ENCODE measurements at regions not wholly inside any gene's neighbourhood (a gene's known extent, or its start where the extent isn't known, plus 50 kb on each side); places are given as distances from the start of the nearest gene placed in this dataset.

DNA sequence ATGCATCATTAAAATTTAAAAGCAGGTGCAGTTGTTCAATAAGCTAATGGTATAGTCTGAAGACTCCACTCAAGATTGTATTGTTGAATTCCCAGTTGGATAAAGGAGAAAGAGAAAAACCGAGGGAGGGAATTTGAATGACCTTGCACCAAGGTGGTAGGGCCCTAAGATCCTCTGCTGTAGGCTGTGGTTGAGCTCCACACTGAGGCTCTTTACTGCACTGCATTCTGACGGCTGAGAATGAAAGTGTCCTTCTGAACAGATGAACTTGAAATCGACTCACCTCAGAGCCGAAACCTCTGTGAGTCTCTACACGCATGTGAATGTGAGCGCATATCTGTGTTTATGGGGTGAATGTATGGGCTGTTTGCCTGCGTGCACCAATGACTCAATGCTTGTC is 388.9 kb upstream of the DACH1 start:
- DNase-seq (ENCODE audit: low read depth): no peak
- TF ChIP-seq, protein P1, sequence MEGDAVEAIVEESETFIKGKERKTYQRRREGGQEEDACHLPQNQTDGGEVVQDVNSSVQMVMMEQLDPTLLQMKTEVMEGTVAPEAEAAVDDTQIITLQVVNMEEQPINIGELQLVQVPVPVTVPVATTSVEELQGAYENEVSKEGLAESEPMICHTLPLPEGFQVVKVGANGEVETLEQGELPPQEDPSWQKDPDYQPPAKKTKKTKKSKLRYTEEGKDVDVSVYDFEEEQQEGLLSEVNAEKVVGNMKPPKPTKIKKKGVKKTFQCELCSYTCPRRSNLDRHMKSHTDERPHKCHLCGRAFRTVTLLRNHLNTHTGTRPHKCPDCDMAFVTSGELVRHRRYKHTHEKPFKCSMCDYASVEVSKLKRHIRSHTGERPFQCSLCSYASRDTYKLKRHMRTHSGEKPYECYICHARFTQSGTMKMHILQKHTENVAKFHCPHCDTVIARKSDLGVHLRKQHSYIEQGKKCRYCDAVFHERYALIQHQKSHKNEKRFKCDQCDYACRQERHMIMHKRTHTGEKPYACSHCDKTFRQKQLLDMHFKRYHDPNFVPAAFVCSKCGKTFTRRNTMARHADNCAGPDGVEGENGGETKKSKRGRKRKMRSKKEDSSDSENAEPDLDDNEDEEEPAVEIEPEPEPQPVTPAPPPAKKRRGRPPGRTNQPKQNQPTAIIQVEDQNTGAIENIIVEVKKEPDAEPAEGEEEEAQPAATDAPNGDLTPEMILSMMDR (IDR thresholded peaks at IDR 0.05; ENCODE audit: control insufficient read depth, insufficient read depth, low read depth, low read length, missing control alignments): no peak
- no peak overlapping the region for H3K4me3 ChIP-seq (ENCODE audit: control insufficient read depth, low read depth, low read length)

DNA sequence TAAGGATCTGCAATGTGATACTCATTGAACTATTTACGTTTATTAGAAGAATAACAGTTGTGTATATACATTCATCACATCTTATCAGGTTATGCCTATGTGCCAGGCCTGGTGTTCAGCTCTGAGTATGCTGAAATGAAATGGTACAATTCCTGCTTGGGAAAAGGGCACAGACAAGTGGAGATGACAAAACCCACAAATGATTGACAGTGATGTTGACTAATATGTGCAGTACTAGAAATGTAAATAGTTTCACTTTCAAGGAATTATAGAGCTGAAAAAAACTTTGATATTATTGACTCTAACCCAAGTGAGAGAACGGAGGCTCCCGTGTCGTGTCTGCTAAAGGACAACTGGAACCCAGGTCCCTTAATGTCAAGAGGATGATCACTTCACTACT is 386.8 kb upstream of the DACH1 start:
- DNase-seq (ENCODE audit: low read depth): no peak
- TF ChIP-seq, protein P1 (IDR thresholded peaks at IDR 0.05; ENCODE audit: control insufficient read depth, insufficient read depth, low read depth, low read length, missing control alignments): no peak
- no peak overlapping the region for H3K4me3 ChIP-seq (ENCODE audit: control insufficient read depth, low read depth, low read length)

DNA sequence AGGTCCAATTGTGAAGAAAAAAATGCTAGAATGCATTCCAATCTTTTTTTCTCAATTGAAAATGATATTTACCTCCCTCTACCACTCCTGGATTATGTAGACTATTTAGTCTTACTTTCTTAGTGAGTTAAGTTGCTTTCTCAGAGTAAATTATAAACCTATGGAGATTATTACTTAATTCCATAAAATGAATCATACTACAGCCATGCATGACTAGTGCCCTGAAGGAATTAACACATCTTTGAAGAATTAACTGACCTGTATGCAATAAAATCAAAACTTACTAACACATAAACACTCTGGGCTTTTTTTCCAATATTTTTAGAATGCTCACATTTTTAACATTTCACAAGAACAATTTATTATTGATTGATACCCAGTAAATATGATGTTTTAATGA is 379.4 kb upstream of the DACH1 start:
- no peak overlapping the region for H3K4me3 ChIP-seq (ENCODE audit: control insufficient read depth, low read depth, low read length)
- TF ChIP-seq, protein P1 (IDR thresholded peaks at IDR 0.05; ENCODE audit: control insufficient read depth, insufficient read depth, low read depth, low read length, missing control alignments): no peak
- DNase-seq (ENCODE audit: low read depth): no peak

DNA sequence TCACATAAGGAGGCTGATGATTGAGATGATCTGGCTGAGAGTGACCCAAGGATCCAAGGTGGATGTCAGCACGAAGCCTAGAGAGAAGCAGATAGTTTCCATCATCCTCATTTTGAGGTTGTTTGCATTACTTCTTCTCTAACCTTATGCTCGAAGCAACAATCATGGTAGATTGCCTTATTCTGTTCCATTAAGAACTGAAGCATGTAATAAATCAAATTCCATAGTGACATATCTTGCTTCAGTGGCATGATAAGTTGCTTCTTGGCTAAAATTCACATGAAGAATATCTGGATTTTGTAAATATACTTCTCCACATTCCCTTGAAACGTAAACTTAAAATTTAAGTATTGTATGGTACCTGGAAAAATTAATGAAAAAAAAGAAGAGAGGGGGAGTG is 377.8 kb upstream of the DACH1 start:
- no peak for DNase-seq (ENCODE audit: low read depth)
- H3K4me3 ChIP-seq (ENCODE audit: control insufficient read depth, low read depth, low read length): no peak overlapping the region
- TF ChIP-seq, protein P1 (IDR thresholded peaks at IDR 0.05; ENCODE audit: control insufficient read depth, insufficient read depth, low read depth, low read length, missing control alignments): no peak

DNA sequence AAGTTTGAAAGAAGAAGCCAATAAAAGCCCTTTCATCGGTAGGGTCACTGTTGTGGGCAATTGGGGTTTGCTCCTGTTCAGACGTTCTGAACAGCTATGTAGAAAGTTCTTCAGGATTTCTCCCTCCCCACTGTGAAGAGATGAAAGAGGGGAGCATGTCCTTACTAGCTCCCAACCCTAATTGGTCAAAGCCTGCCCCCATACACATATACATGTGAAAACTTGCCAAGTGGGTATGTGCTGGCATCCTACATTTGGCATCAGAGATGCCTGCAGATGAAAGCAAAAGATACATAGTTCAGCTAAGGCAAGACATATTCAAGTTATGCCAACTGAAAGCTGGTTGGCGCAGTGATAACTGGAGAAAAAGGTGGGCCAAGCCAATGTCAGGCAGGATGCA is 363.1 kb upstream of the DACH1 start:
- no peak overlapping the region for H3K4me3 ChIP-seq (ENCODE audit: control insufficient read depth, low read depth, low read length)
- TF ChIP-seq, protein P1 (IDR thresholded peaks at IDR 0.05; ENCODE audit: control insufficient read depth, insufficient read depth, low read depth, low read length, missing control alignments): no peak
- DNase-seq (ENCODE audit: low read depth): no peak

DNA sequence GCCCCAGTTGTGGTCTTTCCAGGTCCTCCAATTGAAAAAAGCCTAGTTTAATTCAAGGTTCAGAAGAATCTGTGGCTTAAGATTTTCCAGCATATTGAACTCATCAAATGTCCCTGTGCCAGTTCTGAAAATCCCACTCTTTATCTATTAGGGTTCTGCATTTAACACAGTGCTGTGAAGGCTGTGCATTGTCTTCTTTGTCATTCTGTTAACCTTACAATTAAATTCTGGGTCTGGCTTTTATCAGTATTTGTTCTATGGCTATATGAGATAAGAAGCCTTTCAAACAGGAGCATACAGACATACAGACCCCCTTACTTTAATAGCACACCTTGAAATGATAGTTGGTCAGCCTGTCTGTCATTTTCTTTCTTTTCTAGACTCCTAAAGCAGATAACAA is 362.1 kb upstream of the DACH1 start:
- no peak for DNase-seq (ENCODE audit: low read depth)
- no peak overlapping the region for H3K4me3 ChIP-seq (ENCODE audit: control insufficient read depth, low read depth, low read length)
- TF ChIP-seq, protein P1 (IDR thresholded peaks at IDR 0.05; ENCODE audit: control insufficient read depth, insufficient read depth, low read depth, low read length, missing control alignments): no peak

Measured in AG09309 (cell line).